H1 (cell line): ENCODE measurements at regions not wholly inside any gene's neighbourhood (a gene's known extent, or its start where the extent isn't known, plus 50 kb on each side); places are given as distances from the start of the nearest gene placed in this dataset.

Experiments used
- CTCF ChIA-PET: fragments of 300-600 bp; sonication (Branson Sonifier 250); formaldehyde crosslinking; loops from one replicate; lab custom pipeline; 2021; ENCODE audit not compliant: partially characterized antibody; lab: Charles Lee
- POLR2A ChIA-PET: fragments of 300-600 bp; sonication (Branson Sonifier 250); formaldehyde crosslinking; loops from one replicate; lab custom pipeline; 2021; ENCODE audit warnings: inconsistent platforms; ENCODE audit not compliant: partially characterized antibody; lab: Charles Lee
- DNase-seq, 2 experiments: peaks; one replicate each; pipeline versions ENCODE4 v3.0.0 to v3.0.0-alpha.2; 2010 to 2022; ENCODE audit warnings: low spot score in 2 of 2, low read depth in 1 of 2, mixed read lengths in 1 of 2
- FAIRE-seq: peaks from 2 replicates; lab custom pipeline; 2011; peaks lifted over from hg19 to GRCh38; lab: Jason Lieb, UNC
- H2AFZ ChIP-seq: 2 replicates; pipeline ENCODE4 v1.8.1; 2012; ENCODE audit warnings: low read length, inconsistent platforms
- H2AK5ac ChIP-seq: 2 replicates; pipeline ENCODE4 v1.6.1; 2013; ENCODE audit warnings: low read depth, low read length
- H2BK120ac ChIP-seq: replicated peaks from 2 replicates; pipeline ENCODE3; 2013; ENCODE audit warnings: low read depth, low read length, inconsistent platforms
- H2BK12ac ChIP-seq: 2 replicates; pipeline ENCODE4 v1.6.1; 2013; ENCODE audit warnings: low read depth, low read length
- H2BK15ac ChIP-seq: 2 replicates; pipeline ENCODE4 v1.6.1; 2013; ENCODE audit warnings: low read length
- H2BK20ac ChIP-seq: 2 replicates; pipeline ENCODE4 v1.6.1; 2013; ENCODE audit warnings: low read length
- H2BK5ac ChIP-seq: 2 replicates; pipeline ENCODE4 v1.6.1; 2013; ENCODE audit warnings: low read depth, low read length
- H3K14ac ChIP-seq: 2 replicates; pipeline ENCODE4 v1.6.1; 2013; ENCODE audit warnings: inconsistent platforms; ENCODE audit not compliant: insufficient read length
- H3K18ac ChIP-seq: 2 replicates; pipeline ENCODE4 v1.6.1; 2013; ENCODE audit warnings: low read length; ENCODE audit errors: extremely low read depth
- H3K23ac ChIP-seq: 2 replicates; pipeline ENCODE4 v1.6.1; 2013; ENCODE audit warnings: inconsistent platforms; ENCODE audit not compliant: insufficient read length
- H3K23me2 ChIP-seq: 2 replicates; pipeline ENCODE4 v1.6.1; 2013; ENCODE audit warnings: low read depth, low read length
- H3K27ac ChIP-seq: 2 replicates; pipeline ENCODE4 v1.6.1; 2011; ENCODE audit warnings: low read depth, low read length, inconsistent platforms
- H3K27me3 ChIP-seq, 4 experiments: replicated peaks in 1 of 4; 1 replicate in 1 of 4; 2 replicates in 3 of 4; pipeline versions ENCODE4 v1.6.1 to v1.8.1; 2011 to 2013; ENCODE audit warnings: low read length in 3 of 4, mild to moderate bottlenecking in 3 of 4, inconsistent platforms in 2 of 4, mixed read lengths in 2 of 4, moderate library complexity in 1 of 4; ENCODE audit not compliant: control insufficient read depth in 3 of 4, insufficient read depth in 3 of 4; ENCODE audit errors: extremely low read depth in 1 of 4
- H3K36me3 ChIP-seq, 4 experiments: 2 replicates each; pipeline versions ENCODE4 v1.6.1 to v1.8.1; 2011 to 2013; ENCODE audit warnings: mild to moderate bottlenecking in 4 of 4, low read length in 3 of 4, moderate library complexity in 2 of 4, control low read depth in 1 of 4, inconsistent platforms in 1 of 4; ENCODE audit not compliant: insufficient read depth in 4 of 4, control insufficient read depth in 2 of 4
- H3K4ac ChIP-seq: replicated peaks from 2 replicates; pipeline ENCODE3; 2013; ENCODE audit warnings: low read length, low read depth, mixed read lengths, inconsistent platforms; ENCODE audit not compliant: insufficient read length
- H3K4me1 ChIP-seq, 4 experiments: replicated peaks in 1 of 4; 1 replicate in 1 of 4; 2 replicates in 3 of 4; pipeline versions ENCODE4 v1.6.1 to v1.8.1; 2011 to 2013; ENCODE audit warnings: low read length in 3 of 4, inconsistent platforms in 2 of 4, mixed read lengths in 1 of 4; ENCODE audit not compliant: insufficient read depth in 4 of 4, control insufficient read depth in 3 of 4
- H3K4me2 ChIP-seq, 2 experiments: 2 replicates each; pipeline versions ENCODE4 v1.6.1 to v1.8.1; 2011 to 2013; ENCODE audit warnings: low read depth in 2 of 2, low read length in 2 of 2, control low read depth in 1 of 2, inconsistent platforms in 1 of 2, mild to moderate bottlenecking in 1 of 2; ENCODE audit not compliant: insufficient read depth in 1 of 2
- H3K4me3 ChIP-seq, 4 experiments: fragments of 200-600, 300-600 bp in 1 of 4; sonication (generic), shearing (Covaris generic), sonication (Bioruptor Twin) in 1 of 4; 2 replicates each; pipeline versions ENCODE4 v1.5.1 to v1.8.1; 2011 to 2016; ENCODE audit warnings: low read length in 4 of 4, low read depth in 3 of 4, control low read depth in 2 of 4, inconsistent platforms in 2 of 4, mild to moderate bottlenecking in 2 of 4, mixed read lengths in 1 of 4, moderate library complexity in 1 of 4; ENCODE audit not compliant: insufficient read depth in 2 of 4; ENCODE audit errors: extremely low read depth in 1 of 4
- H3K56ac ChIP-seq: replicated peaks from 2 replicates; pipeline ENCODE3; 2013; ENCODE audit warnings: low read depth, mild to moderate bottlenecking, mixed read lengths, low read length, inconsistent platforms; ENCODE audit not compliant: insufficient read length
- H3K79me1 ChIP-seq: 2 replicates; pipeline ENCODE4 v1.6.1; 2013; ENCODE audit warnings: low read depth, low read length, control low read depth
- H3K79me2 ChIP-seq, 2 experiments: 2 replicates each; pipeline versions ENCODE4 v1.6.1 to v1.8.1; 2012 to 2013; ENCODE audit warnings: low read length in 2 of 2, mild to moderate bottlenecking in 2 of 2, inconsistent platforms in 1 of 2; ENCODE audit not compliant: insufficient read depth in 2 of 2, control insufficient read depth in 1 of 2
- H3K9ac ChIP-seq, 4 experiments: replicated peaks in 1 of 4; 1 replicate in 1 of 4; 2 replicates in 3 of 4; pipeline versions ENCODE4 v1.6.1 to v1.8.1; 2011 to 2013; ENCODE audit warnings: low read depth in 3 of 4, low read length in 3 of 4, control low read depth in 2 of 4, mild to moderate bottlenecking in 2 of 4, moderate library complexity in 2 of 4, inconsistent platforms in 1 of 4; ENCODE audit errors: extremely low read depth in 1 of 4
- H3K9me3 ChIP-seq, 2 experiments: 2 replicates each; pipeline versions ENCODE4 v1.6.1 to v1.8.1; 2012 to 2013; ENCODE audit warnings: mild to moderate bottlenecking in 2 of 2, moderate library complexity in 2 of 2, control low read depth in 1 of 2, inconsistent platforms in 1 of 2, low read depth in 1 of 2, low read length in 1 of 2, mixed read lengths in 1 of 2; ENCODE audit not compliant: insufficient read depth in 2 of 2
- H4K20me1 ChIP-seq, 2 experiments: replicated peaks in 1 of 2; 2 replicates each; pipeline versions ENCODE3 to v1.8.1; 2011 to 2013; ENCODE audit warnings: inconsistent platforms in 2 of 2, low read length in 2 of 2, mild to moderate bottlenecking in 1 of 2; ENCODE audit not compliant: insufficient read depth in 2 of 2, control insufficient read depth in 1 of 2
- H4K5ac ChIP-seq: 2 replicates; pipeline ENCODE4 v1.6.1; 2013; ENCODE audit warnings: low read length, low read depth, mixed read lengths, inconsistent platforms; ENCODE audit not compliant: insufficient read length
- H4K8ac ChIP-seq: 2 replicates; pipeline ENCODE4 v1.8.0; 2013; ENCODE audit warnings: mild to moderate bottlenecking, moderate library complexity, low read length, inconsistent platforms; ENCODE audit not compliant: insufficient read depth; ENCODE audit errors: extremely low read depth
- H4K91ac ChIP-seq: replicated peaks from 2 replicates; pipeline ENCODE3; 2013; ENCODE audit warnings: low read length, mixed read lengths, inconsistent platforms; ENCODE audit not compliant: insufficient read length
- CHD2 ChIP-seq: IDR thresholded peaks from 2 replicates; pipeline ENCODE4 v1.6.1; 2012; ENCODE audit warnings: low read length, improper control_type of control experiment
- CREB1 ChIP-seq: IDR thresholded peaks from 2 replicates; pipeline ENCODE4 v1.6.1; 2012; ENCODE audit warnings: inconsistent platforms
- EGR1 ChIP-seq: IDR thresholded peaks from 2 replicates; pipeline ENCODE4 v1.6.1; 2011; ENCODE audit warnings: low read depth, low read length, borderline replicate concordance
- JUN ChIP-seq: IDR thresholded peaks from 2 replicates; pipeline ENCODE4 v1.6.1; 2011; ENCODE audit warnings: low read depth, mild to moderate bottlenecking, improper control_type of control experiment, low read length
- RFX5 ChIP-seq: IDR thresholded peaks from 2 replicates; pipeline ENCODE4 v1.6.1; 2011; ENCODE audit warnings: low read depth, low read length, improper control_type of control experiment, borderline replicate concordance
- SAP30 ChIP-seq: fragments of 300-600 bp; sonication (generic); IDR thresholded peaks from 2 replicates; pipeline ENCODE4 v1.7.1; 2012; ENCODE audit warnings: low read length, moderate library complexity, mild to moderate bottlenecking, inconsistent platforms; ENCODE audit not compliant: insufficient read depth, insufficient replicate concordance
- SRF ChIP-seq: IDR thresholded peaks from 2 replicates; pipeline ENCODE4 v1.6.1; 2011; ENCODE audit warnings: mild to moderate bottlenecking, low read depth, low read length, moderate library complexity
- SUZ12 ChIP-seq: fragments of 200-600 bp; sonication (generic); IDR thresholded peaks from 2 replicates; pipeline ENCODE4 v1.6.1; 2012; ENCODE audit warnings: mild to moderate bottlenecking, inconsistent platforms, low read length, moderate library complexity, mixed read lengths
- TEAD4 ChIP-seq: IDR thresholded peaks from 2 replicates; pipeline ENCODE4 v1.6.1; 2012; ENCODE audit warnings: low read depth, low read length, inconsistent platforms, mixed read lengths
- ZNF274 ChIP-seq: IDR thresholded peaks from 2 replicates; pipeline ENCODE4 v1.7.0; 2012; ENCODE audit warnings: low read length, borderline replicate concordance; ENCODE audit errors: extremely low read depth
- WGBS, 2 experiments: shearing (Covaris generic) in 1 of 2; methylation state at CpG; one replicate each; pipeline versions ENCODE4 v1.1.6 to v1.1.7; 2013 to 2015; ENCODE audit warnings: low lambda C conversion rate in 2 of 2, mixed read lengths in 2 of 2, inconsistent platforms in 1 of 2, low coverage in 1 of 2, missing lambda C conversion rate in 1 of 2; ENCODE audit not compliant: insufficient replicate concordance in 2 of 2, insufficient coverage in 1 of 2, insufficient read length in 1 of 2; ENCODE audit errors: extremely low coverage in 1 of 2, missing lambda C conversion rate in 1 of 2; 5-methylcytosine and 5-hydroxymethylcytosine counted together
- TF ChIP-seq, protein P1 (sequence below): IDR thresholded peaks from 2 replicates; pipeline ENCODE4 v1.6.1; 2011; ENCODE audit warnings: low read length, improper control_type of control experiment

GRCh38 chr7:25396668-25397067 is 168.4 kb upstream of the NPVF start:
- Histone ChIP-seq H2BK20ac (no peak overlapping the region), H4K5ac (no peak overlapping the region)
- no peak for FAIRE-seq

More at GRCh38 chr7:25396668-25397067, 168.4 kb upstream of the NPVF start:
- Histone ChIP-seq H4K91ac (no peak overlapping the region), H2AK5ac (no peak overlapping the region), H2AFZ (no peak overlapping the region), H4K8ac (no peak overlapping the region), H3K4ac (no peak overlapping the region), H3K23ac (no peak overlapping the region), H3K56ac (no peak overlapping the region), H2BK120ac (no peak overlapping the region), H2BK12ac (no peak overlapping the region), H3K36me3 (no peaks in the 10 kb centered on the region), H3K4me2 (no peak overlapping the region), H3K9ac (no peak overlapping the region), H3K4me1 (no peaks in the 10 kb centered on the region), H3K79me1 (no peaks in the 10 kb centered on the region), H3K4me3 (no peak overlapping the region), H3K9me3 (no peaks in the 10 kb centered on the region), H3K14ac (no peak overlapping the region), H3K79me2 (no peaks in the 10 kb centered on the region), H2BK5ac (no peak overlapping the region), H3K18ac (no peak overlapping the region), H4K20me1 (no peaks in the 10 kb centered on the region), H2BK15ac (no peak overlapping the region), H3K27ac (no peak overlapping the region), H3K27me3 (no peaks in the 10 kb centered on the region), H3K23me2 (no peaks in the 10 kb centered on the region)
- DNase-seq, result no peak
- CTCF ChIA-PET, result interaction anchor here (1.0 to 17.3 kb wide), 8 partner anchors 7 to 455 kb away, joined by 3 to 283 read pairs (median 4); no protein-coding TSS in a partner anchor
- POLR2A ChIA-PET, result no interaction called here
- TF ChIP-seq ZNF274 (no peak), EGR1 (no peak), SUZ12 (no peak), SRF (no peak), RFX5 (no peak), CHD2 (no peak), JUN (no peak), TEAD4 (no peak), CREB1 (no peak), SAP30 (no peak)
- TF ChIP-seq, protein P1, sequence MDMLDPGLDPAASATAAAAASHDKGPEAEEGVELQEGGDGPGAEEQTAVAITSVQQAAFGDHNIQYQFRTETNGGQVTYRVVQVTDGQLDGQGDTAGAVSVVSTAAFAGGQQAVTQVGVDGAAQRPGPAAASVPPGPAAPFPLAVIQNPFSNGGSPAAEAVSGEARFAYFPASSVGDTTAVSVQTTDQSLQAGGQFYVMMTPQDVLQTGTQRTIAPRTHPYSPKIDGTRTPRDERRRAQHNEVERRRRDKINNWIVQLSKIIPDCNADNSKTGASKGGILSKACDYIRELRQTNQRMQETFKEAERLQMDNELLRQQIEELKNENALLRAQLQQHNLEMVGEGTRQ, result no peak
- WGBS, 2 experiments, result 89% methylated on average over 3 of the region's 3 CpGs; no CpG with 5 or more reads in 1 of the 2 experiments
